ENCODE measurements at regions not wholly inside any gene's neighbourhood (a gene's known extent, or its start where the extent isn't known, plus 50 kb on each side); places are given as distances from the start of the nearest gene placed in this dataset.

DNA sequence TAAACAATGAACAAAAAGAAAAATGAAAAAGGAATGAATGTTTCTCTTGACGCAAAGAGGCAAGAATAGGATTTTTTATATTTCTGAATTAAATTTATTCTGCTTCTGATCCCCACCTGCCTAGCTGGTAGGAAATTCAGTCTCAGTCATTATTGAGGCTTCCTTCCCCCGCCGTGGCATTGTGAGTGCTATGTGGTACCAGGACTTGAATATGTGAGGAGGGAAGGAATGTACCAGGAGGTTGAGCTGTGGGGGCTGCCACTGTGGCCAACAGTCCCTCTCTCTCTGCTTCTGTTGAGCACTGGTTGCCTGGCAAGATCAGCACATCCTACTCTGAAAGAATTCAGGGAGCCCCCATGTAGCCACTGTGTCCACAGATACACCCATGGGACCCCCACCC is 368.1 kb upstream of the JARID2 start:
- TF ChIP-seq CTCF (IDR thresholded peaks at IDR 0.05) (no peak), POLR2A (IDR thresholded peaks at IDR 0.05) (no peak)
